Mesothelial cell of epicardium (in vitro differentiated cells): ENCODE measurements at regions not wholly inside any gene's neighbourhood (a gene's known extent, or its start where the extent isn't known, plus 50 kb on each side); places are given as distances from the start of the nearest gene placed in this dataset.
"Not testable (repeated sequence)": the region's sequence is repeated elsewhere in the genome, so short reads cannot be mapped to it uniquely, and the experiment has no call there.

Source experiments
- DNase-seq, 2 experiments: peaks; one replicate each; pipeline ENCODE4 v3.0.0; 2021; ENCODE audit warnings: low spot score in 2 of 2; ENCODE audit not compliant: unreplicated experiment in 2 of 2
- H3K27ac Mint-ChIP-seq: 2 replicates; pipeline ENCODE4 v1.8.0; 2021; ENCODE audit warnings: mixed read lengths
- H3K27me3 Mint-ChIP-seq: 2 replicates; pipeline ENCODE4 v1.8.0; 2021; ENCODE audit warnings: low read depth, mixed read lengths
- H3K36me3 Mint-ChIP-seq: 2 replicates; pipeline ENCODE4 v1.8.0; 2021; ENCODE audit warnings: mixed read lengths
- H3K4me1 Mint-ChIP-seq: 2 replicates; pipeline ENCODE4 v1.8.0; 2021; ENCODE audit warnings: mixed read lengths
- H3K4me3 Mint-ChIP-seq: 2 replicates; pipeline ENCODE4 v1.8.0; 2021; ENCODE audit warnings: mild to moderate bottlenecking, moderate library complexity, mixed read lengths
- H3K9me3 Mint-ChIP-seq: 2 replicates; pipeline ENCODE4 v1.8.0; 2021; ENCODE audit warnings: mixed read lengths

DNA sequence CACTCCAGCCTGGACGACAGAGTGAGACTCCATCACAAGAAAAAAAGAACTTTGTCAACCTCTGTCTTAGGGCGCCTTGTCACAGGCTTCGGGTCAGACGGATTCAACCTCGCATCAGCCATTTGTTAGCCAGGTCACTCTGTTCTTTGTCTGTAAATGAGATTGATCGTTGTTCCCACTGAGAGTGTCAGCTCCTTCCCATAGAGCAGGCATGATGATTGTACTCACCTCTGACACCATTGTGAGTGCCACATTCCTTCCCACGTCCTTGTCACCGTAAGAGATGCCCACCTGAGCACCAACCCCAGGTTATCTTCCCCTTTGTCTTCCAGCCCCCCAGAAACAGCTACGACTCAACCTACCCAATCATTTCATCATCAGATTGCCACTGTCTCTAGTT is 107.4 kb downstream of the NSUN5 start:
- not testable (repeated sequence) for H3K9me3 Mint-ChIP-seq, H3K27ac Mint-ChIP-seq, DNase-seq, H3K36me3 Mint-ChIP-seq, H3K4me3 Mint-ChIP-seq, H3K4me1 Mint-ChIP-seq, H3K27me3 Mint-ChIP-seq

DNA sequence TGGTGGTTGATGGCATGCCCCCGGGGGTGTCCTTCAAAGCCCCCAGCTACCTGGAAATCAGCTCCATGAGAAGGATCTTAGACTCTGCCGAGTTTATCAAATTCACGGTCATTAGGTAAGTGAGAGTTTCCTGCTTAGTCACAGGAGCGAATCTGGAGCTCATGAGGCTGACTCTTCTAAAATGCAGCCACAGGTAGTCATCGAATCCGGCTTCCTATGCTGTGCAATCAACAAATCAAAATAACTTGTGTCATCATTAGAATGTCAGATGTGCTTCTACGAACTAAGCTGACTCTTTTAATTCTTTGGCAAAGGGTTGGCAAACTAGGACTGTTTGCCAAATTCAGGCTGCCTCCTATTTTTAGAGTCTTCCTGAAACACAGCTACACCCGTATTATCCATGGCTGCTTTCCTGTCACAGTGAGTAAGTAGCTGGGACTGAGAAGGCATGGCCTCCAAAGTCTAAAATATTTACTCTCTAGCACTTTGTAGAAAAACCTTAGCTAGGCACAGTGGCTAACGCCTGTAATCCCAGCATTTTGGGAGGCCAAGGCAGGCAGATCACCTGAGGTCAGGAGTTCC is 108.0 kb downstream of the NSUN5 start:
- not testable (repeated sequence) for H3K4me3 Mint-ChIP-seq, H3K4me1 Mint-ChIP-seq, H3K36me3 Mint-ChIP-seq, DNase-seq, H3K27me3 Mint-ChIP-seq, H3K27ac Mint-ChIP-seq, H3K9me3 Mint-ChIP-seq

DNA sequence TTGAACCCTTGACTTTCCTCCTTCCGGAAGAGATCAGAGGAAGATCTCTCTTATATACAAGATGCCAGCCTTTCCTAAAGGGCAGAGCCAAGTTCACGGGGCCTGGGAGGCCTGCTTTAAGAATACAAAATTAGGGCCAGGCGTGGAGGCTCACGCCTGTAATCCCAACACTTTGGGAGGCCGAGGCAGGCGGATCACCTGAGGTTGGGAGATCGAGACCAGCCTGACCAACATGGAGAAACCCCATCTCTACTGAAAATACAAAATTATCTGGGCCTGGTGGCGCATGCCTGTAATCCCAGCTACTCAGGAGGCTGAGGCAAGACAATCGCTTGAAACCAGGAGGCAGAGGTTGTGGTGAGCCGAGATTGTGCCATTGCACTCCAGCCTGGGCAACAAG is 108.2 kb upstream of the SPDYE9 start:
- H3K4me1 Mint-ChIP-seq, H3K27me3 Mint-ChIP-seq, H3K9me3 Mint-ChIP-seq, DNase-seq, H3K4me3 Mint-ChIP-seq, H3K27ac Mint-ChIP-seq, H3K36me3 Mint-ChIP-seq: not testable (repeated sequence)

DNA sequence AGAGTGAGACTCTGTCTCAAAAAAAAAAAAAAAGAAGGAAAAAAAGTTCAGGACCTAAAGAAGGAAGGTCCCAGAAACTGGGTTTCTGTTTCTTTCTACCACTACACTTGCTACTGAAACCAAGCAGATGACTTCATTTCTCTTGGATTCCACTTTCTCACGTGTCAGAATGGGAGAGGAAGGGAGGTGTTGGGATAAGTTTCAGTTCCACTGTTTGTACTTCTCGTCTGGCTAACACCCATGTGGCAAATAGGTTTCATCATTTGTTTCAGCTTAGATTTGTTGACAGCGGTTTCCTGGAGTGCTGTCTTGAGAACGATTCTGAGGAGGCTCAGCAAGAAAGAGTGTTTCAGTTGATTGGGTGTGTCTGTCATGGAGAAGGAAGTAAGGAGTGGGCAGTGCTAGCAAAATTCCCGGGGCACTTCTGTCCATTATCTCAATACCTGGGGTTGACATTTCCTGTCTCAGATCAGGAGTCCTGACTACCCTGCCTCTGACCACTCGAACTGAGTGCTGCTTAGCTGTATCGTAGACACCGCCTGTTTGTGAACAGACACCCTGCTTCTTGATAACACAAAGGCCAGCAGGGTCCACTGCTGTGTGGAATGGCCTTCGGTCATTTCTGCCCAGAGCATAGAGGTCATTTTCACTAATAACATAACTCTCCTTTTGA is 104.8 kb upstream of the SPDYE9 start:
- H3K27ac Mint-ChIP-seq, H3K4me1 Mint-ChIP-seq, H3K27me3 Mint-ChIP-seq, H3K9me3 Mint-ChIP-seq, DNase-seq, H3K4me3 Mint-ChIP-seq, H3K36me3 Mint-ChIP-seq: not testable (repeated sequence)

GRCh38 chr7:73188287-73188686 is 102.4 kb upstream of the SPDYE9 start:
- not testable (repeated sequence) for H3K4me3 Mint-ChIP-seq, H3K9me3 Mint-ChIP-seq, H3K27me3 Mint-ChIP-seq, H3K27ac Mint-ChIP-seq, H3K4me1 Mint-ChIP-seq, H3K36me3 Mint-ChIP-seq, DNase-seq

GRCh38 chr7:73186589-73187309 is 100.9 kb upstream of the SPDYE9 start:
- H3K27ac Mint-ChIP-seq, H3K4me3 Mint-ChIP-seq, H3K9me3 Mint-ChIP-seq, H3K36me3 Mint-ChIP-seq, DNase-seq, H3K4me1 Mint-ChIP-seq, H3K27me3 Mint-ChIP-seq: not testable (repeated sequence)

- not testable (repeated sequence) for H3K27ac Mint-ChIP-seq, DNase-seq, H3K4me3 Mint-ChIP-seq, H3K36me3 Mint-ChIP-seq, H3K4me1 Mint-ChIP-seq, H3K9me3 Mint-ChIP-seq, H3K27me3 Mint-ChIP-seq
Measured at GRCh38 chr7:73176813-73177212, 91.0 kb upstream of the SPDYE9 start.

DNA sequence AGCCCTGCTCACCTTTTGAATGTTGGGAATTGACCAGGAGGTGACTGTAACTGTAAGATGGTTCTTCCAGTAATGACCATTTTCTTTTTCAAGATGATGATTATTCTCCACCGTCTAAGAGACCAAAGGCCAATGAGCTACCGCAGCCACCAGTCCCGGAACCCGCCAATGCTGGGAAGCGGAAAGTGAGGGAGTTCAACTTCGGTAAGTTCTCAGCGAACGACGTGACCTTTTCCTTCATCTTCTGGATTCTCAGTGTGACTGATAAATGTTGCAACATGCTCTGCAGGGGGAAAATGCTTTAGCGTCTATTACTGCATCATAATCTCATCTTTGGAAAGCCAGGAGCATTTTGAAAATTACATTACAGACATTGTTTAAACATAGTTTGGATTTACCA is 89.5 kb upstream of the SPDYE9 start:
- not testable (repeated sequence) for H3K4me3 Mint-ChIP-seq, DNase-seq, H3K27ac Mint-ChIP-seq, H3K4me1 Mint-ChIP-seq, H3K36me3 Mint-ChIP-seq, H3K9me3 Mint-ChIP-seq, H3K27me3 Mint-ChIP-seq

DNA sequence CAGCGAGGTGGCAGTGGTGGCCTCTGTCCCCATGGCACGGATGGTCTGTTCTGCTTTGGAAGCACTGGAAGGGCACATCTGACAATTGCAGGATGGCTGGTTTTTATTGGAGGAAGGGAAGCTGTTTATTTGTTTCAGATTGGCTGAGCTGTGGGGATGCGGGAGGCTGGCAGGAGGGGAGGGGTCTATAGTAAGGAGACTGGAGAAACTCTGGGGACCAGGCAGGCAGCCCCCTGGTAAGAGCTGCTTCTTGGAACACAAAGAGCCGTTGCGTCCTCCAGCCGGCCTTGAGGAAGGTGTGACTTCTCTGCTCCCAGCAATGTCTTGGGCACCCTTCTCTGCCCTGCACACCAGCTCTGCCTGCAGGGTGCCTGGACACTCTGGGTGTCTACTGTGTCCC is 85.1 kb upstream of the SPDYE9 start:
- H3K4me1 Mint-ChIP-seq, H3K9me3 Mint-ChIP-seq, H3K36me3 Mint-ChIP-seq, H3K27me3 Mint-ChIP-seq, H3K4me3 Mint-ChIP-seq, DNase-seq, H3K27ac Mint-ChIP-seq: not testable (repeated sequence)

DNA sequence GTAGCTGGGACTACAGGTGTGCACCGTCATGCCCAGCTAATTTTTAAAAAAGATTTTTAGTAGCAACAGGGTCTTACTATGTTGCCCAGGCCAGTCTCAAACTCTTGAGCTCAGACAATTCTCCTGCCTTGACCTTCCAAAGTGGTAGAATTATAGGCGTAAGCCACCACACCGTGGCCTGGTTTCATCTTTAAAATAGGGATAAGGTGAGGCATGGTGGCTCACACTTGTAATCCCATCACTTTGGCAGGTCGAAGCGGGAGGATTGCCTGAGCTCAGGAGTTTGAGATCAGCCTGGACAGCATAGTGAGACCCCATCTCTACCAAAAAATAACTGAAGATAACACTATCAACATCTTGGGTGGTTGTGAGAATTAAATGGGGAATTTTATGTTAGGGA is 84.6 kb upstream of the SPDYE9 start:
- H3K9me3 Mint-ChIP-seq, H3K27ac Mint-ChIP-seq, H3K36me3 Mint-ChIP-seq, H3K4me1 Mint-ChIP-seq, H3K27me3 Mint-ChIP-seq, DNase-seq, H3K4me3 Mint-ChIP-seq: not testable (repeated sequence)

DNA sequence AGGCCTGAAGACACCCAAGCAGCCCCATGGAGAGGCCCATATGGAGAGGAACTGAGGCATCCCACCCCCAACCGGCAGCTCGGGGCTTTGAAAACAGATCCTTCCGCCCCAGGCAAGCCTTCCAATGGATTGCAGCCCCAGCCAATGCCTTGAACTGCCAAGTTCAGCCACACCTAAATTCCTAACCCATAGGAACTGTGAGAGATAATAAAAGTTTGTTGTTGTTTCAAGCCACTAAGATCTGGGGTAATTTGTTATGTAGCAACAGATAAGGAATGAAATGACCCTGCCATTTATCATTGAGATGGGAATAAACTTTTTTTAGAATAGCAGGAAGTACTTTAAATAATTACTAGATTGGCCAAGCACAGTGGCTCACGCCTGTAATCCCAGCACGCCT is 80.3 kb upstream of the SPDYE9 start:
- not testable (repeated sequence) for H3K4me1 Mint-ChIP-seq, H3K36me3 Mint-ChIP-seq, H3K27ac Mint-ChIP-seq, H3K9me3 Mint-ChIP-seq, DNase-seq, H3K4me3 Mint-ChIP-seq, H3K27me3 Mint-ChIP-seq

- H3K9me3 Mint-ChIP-seq, DNase-seq, H3K27ac Mint-ChIP-seq, H3K4me1 Mint-ChIP-seq, H3K36me3 Mint-ChIP-seq, H3K27me3 Mint-ChIP-seq, H3K4me3 Mint-ChIP-seq: not testable (repeated sequence)
Measured at GRCh38 chr7:73162680-73163079, 76.8 kb upstream of the SPDYE9 start.

GRCh38 chr7:73161727-73162126 is 75.9 kb upstream of the SPDYE9 start:
- H3K4me3 Mint-ChIP-seq, H3K27ac Mint-ChIP-seq, DNase-seq, H3K9me3 Mint-ChIP-seq, H3K4me1 Mint-ChIP-seq, H3K36me3 Mint-ChIP-seq, H3K27me3 Mint-ChIP-seq: not testable (repeated sequence)

GRCh38 chr7:73157169-73157661 is 71.4 kb upstream of the SPDYE9 start:
- DNase-seq, H3K27ac Mint-ChIP-seq, H3K36me3 Mint-ChIP-seq, H3K4me1 Mint-ChIP-seq, H3K9me3 Mint-ChIP-seq, H3K4me3 Mint-ChIP-seq, H3K27me3 Mint-ChIP-seq: not testable (repeated sequence)
